Skeletal muscle cell (primary cell): ENCODE measurements at regions not wholly inside any gene's neighbourhood (a gene's known extent, or its start where the extent isn't known, plus 50 kb on each side); places are given as distances from the start of the nearest gene placed in this dataset.
A peak's percentile ranks its signal among the peaks of the same experiment; 100 is the strongest.
"Not testable (repeated sequence)": the region's sequence is repeated elsewhere in the genome, so short reads cannot be mapped to it uniquely, and the experiment has no call there.

Experiments used
- DNase-seq: peaks from one replicate; pipeline ENCODE4 v3.0.0-alpha.2; 2010; ENCODE audit warnings: low read depth
- H3K4me3 ChIP-seq: 2 replicates; pipeline ENCODE4 v1.5.1; 2011; ENCODE audit warnings: low read depth, mild to moderate bottlenecking, control low read depth, low read length, moderate library complexity

DNA sequence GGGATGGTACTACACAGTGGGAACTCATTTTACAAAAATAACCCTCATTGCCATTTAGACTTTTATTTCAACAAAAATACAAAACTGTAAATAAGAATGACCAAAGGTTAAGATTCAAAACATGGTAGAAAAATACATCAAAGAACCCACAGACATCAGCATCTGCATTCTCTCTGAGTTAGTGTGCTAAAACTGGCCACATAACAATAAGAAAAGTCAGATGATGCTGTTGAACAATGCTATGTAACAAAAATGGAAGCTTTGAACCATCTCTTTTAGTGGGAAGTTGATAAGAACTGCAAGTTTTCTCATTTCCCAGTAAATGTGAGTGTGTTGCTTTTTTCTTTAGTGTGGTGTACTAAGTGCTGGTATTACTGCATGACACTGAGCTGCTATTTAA is 888.4 kb upstream of the EPHA5 start:
- no peak overlapping the region for H3K4me3 ChIP-seq
- no peak for DNase-seq

DNA sequence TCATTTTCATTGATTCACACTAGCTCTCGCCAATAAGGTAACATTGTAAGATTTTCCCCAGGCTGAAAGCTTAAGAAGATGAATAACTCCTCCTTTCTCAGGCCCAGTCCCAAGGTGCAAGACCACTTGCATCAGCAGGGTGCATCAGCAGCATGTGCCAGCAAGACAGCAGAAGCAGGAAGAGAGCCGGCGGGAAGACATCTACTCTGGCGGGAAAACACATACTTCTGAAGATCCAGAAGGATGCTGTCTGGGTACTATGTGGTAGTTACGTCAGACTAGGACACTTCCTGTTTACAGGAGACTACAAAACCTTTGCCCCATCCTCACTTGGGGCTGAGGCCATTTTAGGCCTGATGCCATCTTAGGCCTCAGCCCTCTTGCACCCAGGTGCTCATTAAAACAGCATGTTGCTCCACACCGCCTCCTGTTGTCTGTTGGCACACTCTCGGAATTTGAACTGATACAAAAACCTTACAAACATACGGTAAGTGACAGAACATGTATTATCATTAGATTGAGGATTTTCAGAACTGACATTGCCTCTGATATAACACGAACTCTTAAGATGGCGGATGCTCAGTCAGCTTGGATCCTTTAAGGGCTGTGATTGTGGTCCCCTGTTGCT is 886.5 kb upstream of the EPHA5 start:
- DNase-seq = no peak
- no peak overlapping the region for H3K4me3 ChIP-seq

DNA sequence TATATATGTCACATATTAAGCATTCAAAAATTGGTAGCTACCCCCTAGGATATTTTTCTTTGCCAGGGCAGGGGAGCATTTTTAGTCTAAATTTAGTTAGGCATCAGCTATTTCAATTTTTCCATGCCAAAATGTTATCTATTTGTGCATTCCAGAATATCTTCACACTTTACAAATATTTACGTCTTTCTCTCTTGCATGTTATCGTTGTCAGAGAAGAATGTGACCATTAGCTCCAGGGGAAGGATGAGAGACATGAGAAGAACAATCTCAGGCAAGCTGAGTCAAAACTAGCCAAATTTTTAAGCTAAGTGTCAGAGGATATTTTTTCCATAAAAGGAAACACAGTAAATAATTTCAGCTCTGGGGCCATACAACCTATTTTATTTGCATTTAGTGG is 885.0 kb upstream of the EPHA5 start:
- DNase-seq = peak; percentile 24
- H3K4me3 ChIP-seq = no peak overlapping the region

DNA sequence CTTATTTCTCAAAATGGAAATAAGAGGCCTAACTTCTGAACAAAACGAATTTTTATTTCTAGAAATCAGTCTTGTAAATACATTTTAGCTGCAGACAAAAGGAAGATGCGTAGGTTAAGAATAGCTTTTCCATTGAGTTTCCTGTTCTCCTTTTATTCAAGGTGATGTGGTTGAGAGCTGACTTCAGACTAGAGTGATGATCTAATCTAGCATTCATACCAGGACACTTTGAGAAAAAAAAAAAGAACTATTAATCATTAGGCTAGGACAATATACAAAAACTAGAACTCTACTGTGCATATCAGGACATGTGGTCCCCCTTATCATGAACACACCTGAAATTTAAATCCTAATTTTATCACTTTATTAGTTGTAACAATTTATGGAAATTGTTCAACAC is 884.5 kb upstream of the EPHA5 start:
- no peak for DNase-seq
- no peak overlapping the region for H3K4me3 ChIP-seq

DNA sequence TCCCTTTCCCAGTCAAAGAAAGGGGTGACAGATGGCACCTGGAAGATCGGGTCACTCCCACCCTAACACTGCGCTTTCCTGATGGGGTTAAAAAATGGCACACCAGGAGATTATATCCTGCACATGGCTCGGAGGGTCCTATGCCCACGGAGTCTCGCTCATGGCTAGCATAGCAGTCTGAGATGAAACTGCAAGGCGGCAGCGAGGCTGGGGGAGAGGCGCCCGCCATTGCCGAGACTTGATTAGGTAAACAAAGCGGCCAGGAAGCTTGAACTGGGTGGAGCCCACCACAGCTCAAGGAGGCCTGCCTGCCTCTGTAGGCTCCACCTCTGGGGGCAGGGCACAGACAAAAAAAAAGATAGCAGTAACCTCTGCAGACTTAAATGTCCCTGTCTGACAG is 875.0 kb upstream of the EPHA5 start:
- not testable (repeated sequence) for H3K4me3 ChIP-seq

DNA sequence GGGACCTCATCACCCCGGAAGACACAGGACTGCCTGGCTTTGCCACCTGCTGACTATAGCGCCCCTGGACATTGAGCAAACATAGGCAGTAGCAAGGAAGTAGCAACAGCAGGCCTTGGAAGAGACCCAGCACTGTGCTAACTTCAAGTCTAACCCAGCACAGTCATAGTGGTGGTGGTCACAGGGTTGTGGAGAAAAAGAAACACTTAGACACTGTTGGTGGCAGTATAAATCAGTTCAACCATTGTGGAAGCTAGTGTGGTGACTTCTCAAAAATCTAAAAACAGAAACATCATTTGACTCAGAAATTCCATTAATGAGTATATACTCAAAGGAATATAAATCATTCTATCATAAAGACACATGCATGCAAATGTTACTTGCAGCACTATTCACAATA is 874.0 kb upstream of the EPHA5 start:
- DNase-seq = no peak
- H3K4me3 ChIP-seq = no peak overlapping the region

More for the DNA sequence above, 875.0 kb upstream of the EPHA5 start:
- DNase-seq = not testable (repeated sequence)

DNA sequence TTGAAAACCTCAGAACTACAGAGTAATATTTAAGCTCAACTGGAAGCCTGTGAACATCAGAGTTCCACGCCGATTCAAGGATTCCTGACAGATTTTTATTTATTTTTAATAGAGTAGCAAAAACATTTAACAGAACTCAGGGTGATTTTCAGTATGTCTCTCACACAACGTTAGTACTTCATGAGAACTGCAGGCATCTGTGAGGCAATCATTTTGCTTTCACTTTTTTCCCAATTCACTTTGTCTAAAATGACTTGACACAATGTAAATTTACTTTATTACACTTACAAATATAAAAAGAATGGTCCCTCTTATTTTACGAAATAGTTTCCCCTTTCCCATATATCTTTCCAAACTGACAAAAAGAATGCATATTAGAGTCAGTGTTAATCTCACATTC is 869.5 kb upstream of the EPHA5 start:
- DNase-seq = no peak
- no peak overlapping the region for H3K4me3 ChIP-seq

DNA sequence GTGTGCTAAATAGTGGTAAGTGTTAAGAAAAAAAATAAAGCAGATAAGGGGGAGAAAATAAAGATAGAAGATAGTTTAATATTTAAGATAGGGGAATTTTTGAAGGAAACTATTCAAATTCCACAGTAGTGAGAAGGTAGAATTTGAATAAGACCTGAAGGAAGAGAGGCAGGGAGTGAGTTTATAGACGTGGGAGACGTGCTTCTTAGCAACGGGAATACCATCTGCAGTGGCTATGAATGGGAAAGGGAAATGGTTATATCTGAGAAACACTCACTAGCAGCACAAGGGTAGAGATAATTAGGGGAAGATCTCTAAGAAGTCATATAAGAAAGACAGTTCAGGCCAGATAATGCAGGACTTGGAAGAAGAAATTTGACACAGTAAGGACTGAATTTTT is 854.5 kb upstream of the EPHA5 start:
- DNase-seq = no peak

DNA sequence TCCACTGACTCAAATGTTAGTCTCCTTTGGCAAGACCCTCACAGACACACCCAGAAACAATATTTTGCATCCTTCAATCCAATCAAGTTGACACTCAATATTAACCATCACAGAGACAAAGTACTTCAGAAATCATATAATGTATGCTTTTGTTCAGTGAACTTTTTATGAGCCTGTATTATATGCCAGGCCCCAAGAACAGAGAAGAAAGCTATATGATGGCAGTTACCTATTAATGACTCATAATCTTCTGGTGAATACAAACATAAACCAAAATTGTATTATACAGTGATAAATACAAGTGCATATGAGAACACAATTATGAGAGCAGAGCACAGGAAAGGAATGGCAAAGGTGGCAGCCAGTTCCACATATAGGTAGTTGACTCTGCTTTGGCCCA is 852.0 kb upstream of the EPHA5 start:
- no peak for DNase-seq
- no peak overlapping the region for H3K4me3 ChIP-seq

More for the DNA sequence above, 854.5 kb upstream of the EPHA5 start:
- no peak overlapping the region for H3K4me3 ChIP-seq

DNA sequence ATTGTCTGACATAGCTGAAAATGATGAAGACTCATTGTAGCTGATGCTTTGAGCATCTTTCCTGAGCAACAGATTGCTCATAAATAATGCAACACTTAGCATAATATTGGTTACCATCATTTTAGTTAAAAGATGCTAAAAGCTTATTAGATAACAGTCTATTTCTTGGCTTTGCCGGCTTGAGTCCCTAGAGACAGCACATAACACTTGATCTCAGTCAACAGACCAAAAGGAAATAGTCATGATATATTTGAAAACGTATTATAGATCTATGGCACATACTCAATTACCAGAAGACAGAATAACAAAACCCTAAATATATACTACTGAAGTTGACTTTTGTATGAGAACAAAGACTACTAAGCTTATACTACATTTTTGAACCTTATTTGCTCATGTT is 846.7 kb upstream of the EPHA5 start:
- no peak for DNase-seq
- no peak overlapping the region for H3K4me3 ChIP-seq

DNA sequence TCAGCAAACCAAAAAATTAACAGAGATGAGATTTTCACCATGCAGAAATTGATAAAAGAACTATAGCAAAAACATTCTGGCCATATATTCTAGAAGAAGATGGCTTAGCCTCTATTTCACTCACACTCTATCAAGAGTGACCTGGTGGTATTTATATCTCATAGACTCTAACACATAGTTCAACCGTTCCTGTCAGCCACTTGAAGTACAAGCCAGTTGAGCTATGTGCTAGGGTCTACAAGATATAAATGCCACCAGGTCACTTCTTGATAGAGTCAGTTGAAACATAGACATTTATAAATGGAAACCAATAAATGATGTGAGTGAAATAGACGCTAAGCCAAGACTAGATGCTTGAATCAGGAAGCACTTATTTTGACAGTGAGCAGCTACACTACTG is 836.7 kb upstream of the EPHA5 start:
- no peak for DNase-seq
- H3K4me3 ChIP-seq = no peak overlapping the region

DNA sequence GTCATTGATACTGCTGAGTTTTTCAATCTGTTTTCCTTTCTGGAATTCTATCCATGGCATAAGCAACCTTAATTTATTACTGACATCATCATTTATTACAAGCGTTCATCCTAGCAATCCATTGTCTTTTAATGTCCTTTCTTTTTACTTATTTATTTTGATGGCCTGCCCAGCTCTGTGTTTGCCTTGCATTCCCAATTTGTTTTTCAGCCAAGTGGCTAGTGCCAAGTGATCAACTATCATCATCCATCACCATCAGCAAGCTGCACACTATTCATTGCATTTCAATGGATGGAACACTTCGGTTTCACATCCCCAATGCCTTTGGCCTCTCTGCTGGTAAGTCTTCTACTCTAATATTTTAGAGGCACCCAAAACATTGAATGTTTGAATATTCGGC is 831.7 kb upstream of the EPHA5 start:
- H3K4me3 ChIP-seq = no peak overlapping the region
- DNase-seq = no peak

DNA sequence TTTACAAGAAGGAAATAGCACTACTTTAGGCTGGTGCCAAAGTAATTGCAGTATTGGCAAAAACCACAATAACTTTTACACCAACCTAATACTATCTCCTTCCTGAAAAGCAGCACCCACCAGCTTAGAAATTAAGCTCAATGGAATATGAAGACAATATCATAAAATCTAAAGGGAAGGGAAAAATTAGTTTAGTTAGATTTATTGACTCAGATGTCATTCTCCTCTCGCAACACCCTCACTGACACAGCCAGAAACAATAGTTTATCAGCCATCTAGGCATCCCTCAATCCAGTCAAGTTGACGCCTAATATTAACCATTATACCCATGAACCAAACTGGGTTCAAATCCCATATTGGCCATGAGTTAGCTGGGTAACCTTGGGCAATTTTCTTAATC is 820.4 kb upstream of the EPHA5 start:
- DNase-seq = no peak
- H3K4me3 ChIP-seq = no peak overlapping the region

DNA sequence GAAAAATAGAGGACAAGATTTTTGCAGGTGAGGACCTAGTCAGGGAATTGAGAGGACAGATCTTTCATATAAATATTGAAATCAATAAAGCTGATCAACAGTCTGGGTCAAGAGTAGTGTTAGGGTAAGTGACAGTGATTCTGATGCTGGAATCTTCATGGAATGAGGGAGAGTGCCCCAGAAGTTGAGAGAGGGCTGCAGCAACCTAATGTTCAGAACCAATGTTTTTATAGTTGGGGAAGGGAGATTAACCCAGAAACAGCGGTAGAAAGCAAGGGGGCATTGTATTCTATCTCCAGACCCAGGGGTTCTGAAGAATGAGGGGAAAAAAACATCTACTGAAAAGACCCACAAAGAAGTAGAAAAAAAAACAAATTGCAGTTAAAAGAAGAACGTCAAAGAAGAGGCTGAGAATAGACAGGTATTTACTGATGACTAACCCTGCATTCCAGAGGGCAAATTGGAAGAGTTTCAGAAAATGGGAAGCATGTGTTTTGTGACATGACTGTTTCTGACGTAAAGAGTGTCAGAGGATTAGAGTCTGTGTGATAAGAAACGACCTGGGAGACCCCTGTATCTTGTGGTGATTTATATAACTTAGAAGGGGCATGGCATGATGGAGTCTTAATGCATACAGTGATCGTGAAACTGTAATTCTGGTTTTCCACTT is 819.6 kb upstream of the EPHA5 start:
- DNase-seq = peak; percentile 24
- no peak overlapping the region for H3K4me3 ChIP-seq

DNA sequence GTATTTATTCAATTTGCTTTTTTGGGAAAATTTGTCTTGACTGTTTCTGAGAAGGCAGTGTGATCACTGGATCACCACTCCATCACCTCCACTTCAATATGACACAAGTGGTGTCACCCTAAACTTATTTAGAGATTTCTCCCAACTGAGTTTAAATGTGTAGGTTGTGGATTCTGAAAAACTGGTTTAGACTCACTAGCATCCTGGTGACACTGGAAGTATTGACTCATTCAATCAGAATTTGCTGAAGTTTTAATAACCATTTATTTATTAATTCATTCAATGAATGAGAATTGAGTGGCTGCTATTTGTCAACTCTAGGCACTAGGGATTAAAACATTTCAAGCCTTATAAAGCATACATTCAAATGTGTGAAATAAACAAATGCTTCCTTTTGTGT is 819.1 kb upstream of the EPHA5 start:
- H3K4me3 ChIP-seq = no peak overlapping the region
- no peak for DNase-seq

DNA sequence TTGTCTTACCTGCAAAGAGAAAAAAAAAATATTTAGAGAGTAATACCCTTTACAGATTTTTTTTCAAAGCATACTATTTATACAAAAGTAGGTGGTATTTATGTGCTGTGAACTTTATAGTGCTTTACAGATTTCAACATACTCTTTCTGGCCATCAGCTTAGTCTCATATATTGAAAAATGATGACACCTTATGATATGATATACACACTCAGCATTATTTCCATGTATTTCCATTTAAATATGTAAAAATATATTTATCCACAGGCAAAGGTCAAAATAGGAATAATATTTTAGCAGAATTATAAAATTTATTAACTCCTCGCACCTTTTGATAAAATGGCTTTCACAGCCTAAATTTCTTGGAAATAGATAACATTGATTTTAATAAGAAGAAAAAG is 815.8 kb upstream of the EPHA5 start:
- no peak overlapping the region for H3K4me3 ChIP-seq
- DNase-seq = no peak

DNA sequence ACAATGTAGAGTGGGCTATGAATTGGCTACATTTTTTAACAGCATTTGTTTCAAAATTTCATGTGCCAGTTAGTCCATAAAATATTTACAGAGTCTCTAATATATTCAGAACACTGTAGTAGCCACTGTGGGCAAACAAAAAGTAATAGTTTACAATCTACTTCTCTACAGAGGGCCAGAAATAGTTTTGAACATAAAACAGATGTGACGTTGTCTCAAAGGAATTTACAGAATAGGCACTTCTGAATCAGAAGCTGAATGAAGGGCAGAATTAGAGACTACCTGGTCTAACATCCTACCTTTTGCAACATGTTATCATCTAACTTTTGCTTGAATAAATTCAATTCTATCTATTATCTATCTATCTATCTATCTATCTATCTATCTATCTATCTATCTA is 811.9 kb upstream of the EPHA5 start:
- DNase-seq = no peak
- no peak overlapping the region for H3K4me3 ChIP-seq

DNA sequence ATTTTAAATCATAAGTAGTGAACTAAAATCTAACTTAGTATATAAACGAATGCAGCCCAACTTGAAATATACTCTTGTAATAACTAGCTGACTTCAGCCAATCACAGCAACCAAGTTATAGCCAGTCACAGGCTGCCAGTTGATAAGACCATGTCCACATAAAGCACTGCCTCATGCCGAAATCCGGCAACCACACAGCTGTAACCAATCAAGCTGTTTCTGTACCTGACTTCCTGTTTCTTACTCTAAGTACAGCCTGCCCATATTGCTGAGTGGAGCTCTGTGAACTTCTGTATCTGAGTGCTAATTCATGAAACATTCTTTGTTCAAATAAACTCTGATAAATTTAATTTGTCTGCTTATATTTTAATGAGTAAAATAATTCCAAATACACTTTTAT is 805.3 kb upstream of the EPHA5 start:
- H3K4me3 ChIP-seq = no peak overlapping the region
- DNase-seq = no peak

DNA sequence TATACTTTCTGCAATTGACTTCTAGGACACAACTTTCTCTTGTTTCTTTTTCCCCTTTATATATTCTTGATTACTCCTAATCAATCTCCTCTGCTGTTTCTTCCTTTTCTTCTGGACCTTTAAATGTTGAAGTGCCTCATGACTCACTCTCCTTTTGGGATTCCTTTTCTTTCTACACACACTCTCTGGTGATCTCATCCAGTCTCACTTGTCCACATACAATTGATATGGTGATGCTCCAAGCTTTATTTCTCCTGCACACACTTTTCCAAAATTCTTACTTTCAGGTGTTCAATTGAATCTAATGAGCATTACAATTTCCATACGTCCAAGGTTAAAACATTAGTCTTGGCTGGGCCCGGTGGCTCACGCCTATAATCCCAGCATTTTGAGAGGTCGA is 794.8 kb upstream of the EPHA5 start:
- H3K4me3 ChIP-seq = no peak overlapping the region
- peak; percentile 7 for DNase-seq

DNA sequence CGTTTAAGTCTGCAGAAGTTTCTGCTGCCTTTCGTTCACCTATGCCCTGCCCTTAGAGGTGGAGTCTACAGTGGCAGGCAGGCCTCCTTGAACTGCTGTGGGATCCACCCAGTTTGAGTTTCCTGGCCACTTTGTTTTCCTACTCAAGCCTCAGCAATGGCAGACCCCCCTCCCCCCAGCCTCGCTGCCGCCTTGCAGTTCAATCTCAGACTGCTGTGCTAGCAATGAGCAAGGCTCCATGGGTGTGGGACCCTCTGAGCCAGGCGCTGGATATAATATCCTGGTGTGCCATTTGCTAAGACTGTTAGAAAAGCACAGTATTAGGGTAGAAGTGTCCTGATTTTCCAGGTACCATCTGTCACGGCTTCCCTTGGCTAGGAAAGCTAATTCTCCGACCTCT is 792.6 kb upstream of the EPHA5 start:
- DNase-seq, H3K4me3 ChIP-seq: not testable (repeated sequence)

DNA sequence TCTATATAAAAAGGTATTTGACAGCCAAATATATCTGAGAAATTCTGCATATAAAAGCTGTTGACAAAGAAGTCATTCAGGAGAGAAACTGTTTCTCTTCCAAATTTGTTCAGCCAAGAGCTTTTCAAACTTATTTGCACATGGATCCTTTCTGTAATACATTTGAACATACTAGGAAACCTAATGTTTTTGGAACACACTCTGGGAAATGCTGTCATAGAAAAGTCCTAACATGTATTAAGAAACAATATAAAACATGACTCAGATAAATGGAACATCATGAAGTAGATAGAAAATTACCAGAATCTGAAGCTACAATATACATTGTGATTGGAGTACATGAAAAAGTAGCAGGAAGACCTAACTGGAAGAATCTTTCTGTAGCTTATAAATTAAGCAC is 781.5 kb upstream of the EPHA5 start:
- no peak for DNase-seq
- no peak overlapping the region for H3K4me3 ChIP-seq

DNA sequence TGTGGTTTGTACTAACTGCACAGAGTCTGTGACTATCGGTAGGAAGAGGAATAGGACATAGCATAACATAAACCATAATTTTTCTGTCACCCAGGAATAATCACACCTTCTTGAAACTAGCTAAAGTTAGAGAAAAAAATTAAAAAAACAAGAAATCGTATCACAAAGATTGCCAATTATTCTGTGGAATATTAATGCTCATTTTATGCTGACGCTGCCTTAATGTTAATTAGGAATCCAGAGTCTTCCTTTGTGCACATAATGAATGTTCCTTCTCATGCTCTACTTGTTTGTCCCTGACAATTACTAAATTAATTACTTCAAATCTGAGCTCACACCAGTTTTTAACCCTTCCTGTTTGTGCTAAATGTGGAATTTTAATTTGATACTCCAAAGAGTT is 772.7 kb upstream of the EPHA5 start:
- DNase-seq = no peak
- H3K4me3 ChIP-seq = no peak overlapping the region
